ENCODE measurements at regions not wholly inside any gene's neighbourhood (a gene's known extent, or its start where the extent isn't known, plus 50 kb on each side); places are given as distances from the start of the nearest gene placed in this dataset.

GRCh38 chr14:100641274-100641860, 54.1 kb upstream of the BEGAIN start:
- intact Hi-C loops (cut with micrococcal nuclease): no loop called here
- no peaks in the 10 kb centered on the region for H3K9me2 ChIP-seq (ENCODE audit: insufficient read depth)
- H3K27ac ChIP-seq (ENCODE audit: low read depth, low read length): no peak overlapping the region
- ATAC-seq (peak; percentile 45; the same call in 1 of the 2 replicates), DNase-seq (ENCODE audit: low read depth, low spot score) (no peak)
- BruUV-seq (replicated peaks): no TSS peak
- no peaks in the 10 kb centered on the region for H3K27me3 ChIP-seq (ENCODE audit: insufficient read depth, low read length)
- H3K9ac ChIP-seq (ENCODE audit: low read length): no peak overlapping the region
- no peaks in the 10 kb centered on the region for H4K20me1 ChIP-seq (ENCODE audit: insufficient read depth)
- peaks cover 4 to 10% of the 10 kb centered on the region in 2 experiments for H3K4me1 ChIP-seq (ENCODE audit: control insufficient read depth in 1 of 2, insufficient read depth in 2 of 2, low read length in 2 of 2)
- ChIA-PET RAD21 (ENCODE audit: low non-redundant PET in 1 of 2, low total read pairs in 2 of 2, uncharacterized antibody in 2 of 2, unreplicated experiment in 2 of 2) (no interaction called here), CTCF (interaction anchor here (1.2 kb wide), 1 partner anchor 256 kb away, joined by 3 read pairs; no protein-coding TSS in a partner anchor), POLR2A (no interaction called here)
- no peak overlapping the region for H2AFZ ChIP-seq (ENCODE audit: low read depth, low read length, poor library complexity, severe bottlenecking)
- TF ChIP-seq CTCF (IDR thresholded peaks at IDR 0.05 in 2 of 3, conservative IDR thresholded peaks at IDR 0.05 in 1 of 3; ENCODE audit: borderline replicate concordance in 1 of 3, insufficient read depth in 1 of 3, low read depth in 2 of 3, low read length in 2 of 3): peak in 2 of 3 experiments; percentile 9 to 31; a peak in 2 of 6 replicates
- no peak for TF ChIP-seq ZNF274 (IDR thresholded peaks at IDR 0.05; ENCODE audit: low read depth, low read length)
- 0 out of 2 replicates have a peak, but pooled peaks have one; percentile 11 for TF ChIP-seq RAD21 (IDR thresholded peaks at IDR 0.05; ENCODE audit: low read depth)
- no peaks in the 10 kb centered on the region for H3K36me3 ChIP-seq (ENCODE audit: control insufficient read depth in 1 of 2, insufficient read depth in 2 of 2, low read length in 2 of 2)
- H3K79me2 ChIP-seq (ENCODE audit: insufficient read depth, low read length): no peaks in the 10 kb centered on the region
- H3K4me2 ChIP-seq (ENCODE audit: low read length): no peak overlapping the region
- no peak overlapping the region for H3K4me3 ChIP-seq (replicated peaks in 1 of 2; ENCODE audit: low read depth in 1 of 2, low read length in 2 of 2)
- peaks cover 0 to 3% of the 10 kb centered on the region in 2 experiments; a peak in 1 of 4 replicates for H3K9me3 ChIP-seq (ENCODE audit: control insufficient read depth in 1 of 2, insufficient read depth in 1 of 2, low read depth in 1 of 2, low read length in 2 of 2)

GRCh38 chr14:100643426-100643825, 56.2 kb upstream of the BEGAIN start:
- Histone ChIP-seq H3K27me3 (ENCODE audit: insufficient read depth, low read length) (no peaks in the 10 kb centered on the region), H3K79me2 (ENCODE audit: insufficient read depth, low read length) (no peaks in the 10 kb centered on the region), H4K20me1 (ENCODE audit: insufficient read depth) (no peaks in the 10 kb centered on the region), H3K36me3 (ENCODE audit: control insufficient read depth in 1 of 2, insufficient read depth in 2 of 2, low read length in 2 of 2) (no peaks in the 10 kb centered on the region), H2AFZ (ENCODE audit: low read depth, low read length, poor library complexity, severe bottlenecking) (no peak overlapping the region), H3K9me3 (ENCODE audit: control insufficient read depth in 1 of 2, insufficient read depth in 1 of 2, low read depth in 1 of 2, low read length in 2 of 2) (peaks cover 3 to 4% of the 10 kb centered on the region in 2 experiments; a peak in 1 of 4 replicates), H3K4me3 (replicated peaks in 1 of 2; ENCODE audit: low read depth in 1 of 2, low read length in 2 of 2) (no peak overlapping the region), H3K27ac (ENCODE audit: low read depth, low read length) (no peak overlapping the region), H3K4me2 (ENCODE audit: low read length) (no peak overlapping the region), H3K9ac (ENCODE audit: low read length) (no peak overlapping the region), H3K4me1 (ENCODE audit: control insufficient read depth in 1 of 2, insufficient read depth in 2 of 2, low read length in 2 of 2) (peaks cover 4 to 13% of the 10 kb centered on the region in 2 experiments), H3K9me2 (ENCODE audit: insufficient read depth) (no peaks in the 10 kb centered on the region)
- no peak for TF ChIP-seq MAX (IDR thresholded peaks at IDR 0.05)
- TF ChIP-seq EZH2phosphoT487 (IDR thresholded peaks at IDR 0.05; ENCODE audit: borderline replicate concordance): no peak
- TF ChIP-seq ZBTB33 (IDR thresholded peaks at IDR 0.05; ENCODE audit: extremely low read depth, insufficient replicate concordance, low read length): no peak
- TF ChIP-seq SRF (IDR thresholded peaks at IDR 0.05; ENCODE audit: low read depth): no peak
- TF ChIP-seq EZH2 (IDR thresholded peaks at IDR 0.05): no peak
- ATAC-seq (no peak), DNase-seq (ENCODE audit: low read depth, low spot score) (no peak)
- intact Hi-C loops (cut with micrococcal nuclease): no loop called here
- ChIA-PET CTCF (no interaction called here), POLR2A (no interaction called here), RAD21 (ENCODE audit: low non-redundant PET in 1 of 2, low total read pairs in 2 of 2, uncharacterized antibody in 2 of 2, unreplicated experiment in 2 of 2) (no interaction called here)
- BruUV-seq (replicated peaks): no TSS peak

Measured in HCT116 (cell line).